Medulla oblongata (tissue), 1 donor: ENCODE measurements at regions not wholly inside any gene's neighbourhood (a gene's known extent, or its start where the extent isn't known, plus 50 kb on each side); places are given as distances from the start of the nearest gene placed in this dataset.

Experiments
- DNase-seq: peaks from one replicate; pipeline ENCODE4 v3.0.0-alpha.2; 2015; ENCODE audit errors: extremely low spot score

DNA sequence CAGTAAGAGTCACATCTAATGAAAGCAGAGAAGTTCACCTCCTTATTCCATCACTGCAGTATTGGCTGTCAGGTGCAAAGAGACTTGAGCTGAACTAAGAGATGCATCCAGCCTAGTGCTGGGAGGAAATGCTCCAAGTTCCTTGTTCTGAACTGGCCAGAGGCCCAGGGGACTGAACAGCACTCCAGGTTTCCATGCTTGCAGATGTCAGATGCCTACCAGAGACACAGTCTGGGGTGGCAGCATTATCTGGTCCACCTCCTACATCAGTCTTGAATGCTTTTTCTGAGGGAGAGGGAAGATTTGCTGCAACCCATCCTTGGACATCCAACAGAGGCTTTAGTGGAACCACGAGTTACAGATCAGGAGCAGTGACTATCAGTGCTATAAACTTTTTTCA lies 331.3 kb downstream of the CYRIA start:
- no peak for DNase-seq

GRCh38 chr2:16333681-16334080 lies 332.0 kb downstream of the CYRIA start:
- DNase-seq = no peak

GRCh38 chr2:16332681-16333557 lies 332.7 kb downstream of the CYRIA start:
- DNase-seq = no peak

GRCh38 chr2:16331772-16332171 lies 333.9 kb downstream of the CYRIA start:
- DNase-seq = no peak

DNA sequence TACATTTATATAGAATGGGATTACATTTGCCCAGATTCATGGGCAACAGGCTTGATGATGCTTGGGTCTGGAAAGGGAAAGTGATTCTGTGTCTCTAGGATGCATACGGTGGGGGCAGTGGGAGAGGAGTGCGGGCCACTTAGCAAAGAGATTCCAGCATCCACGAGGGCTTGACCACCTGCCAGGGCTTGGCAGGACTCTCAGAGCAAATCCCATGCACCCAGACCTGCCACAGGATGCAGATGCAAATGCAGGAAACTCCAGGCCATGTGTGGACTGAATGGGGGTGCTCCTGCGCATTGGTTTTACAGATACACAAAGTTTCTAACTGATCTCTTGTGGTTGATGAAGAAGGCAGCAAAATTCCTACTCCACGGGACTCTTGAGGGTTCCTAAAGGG lies 334.7 kb downstream of the CYRIA start:
- no peak for DNase-seq

DNA sequence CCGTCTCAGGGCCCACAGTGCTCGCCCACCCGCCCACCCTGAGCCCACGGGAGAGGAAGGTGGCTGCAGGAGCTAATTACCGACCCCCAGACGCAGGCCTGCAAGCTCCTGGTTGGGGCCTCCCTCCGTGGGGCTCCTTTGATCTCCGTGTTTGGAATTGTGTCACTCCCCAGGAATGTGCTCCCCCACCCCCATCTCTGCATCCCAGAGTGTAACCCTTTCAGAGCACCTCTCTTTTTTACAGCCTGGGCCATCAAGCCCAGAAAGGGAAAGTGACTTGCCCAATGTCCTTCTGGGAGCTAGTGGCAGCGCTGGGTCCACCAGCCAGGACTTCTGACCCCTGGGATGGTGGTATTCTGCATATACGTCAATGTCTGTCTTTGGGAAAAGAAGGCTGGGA lies 335.1 kb downstream of the CYRIA start:
- no peak for DNase-seq

GRCh38 chr2:16330012-16330411 lies 335.6 kb downstream of the CYRIA start:
- DNase-seq = no peak

- DNase-seq = no peak
These were observed 336.2 kb downstream of the CYRIA start for GRCh38 chr2:16329421-16329820.

- no peak for DNase-seq
These were observed 337.0 kb downstream of the CYRIA start for GRCh38 chr2:16328521-16329190.

- DNase-seq = no peak
These were observed 338.3 kb downstream of the CYRIA start for GRCh38 chr2:16327326-16327725.

DNA sequence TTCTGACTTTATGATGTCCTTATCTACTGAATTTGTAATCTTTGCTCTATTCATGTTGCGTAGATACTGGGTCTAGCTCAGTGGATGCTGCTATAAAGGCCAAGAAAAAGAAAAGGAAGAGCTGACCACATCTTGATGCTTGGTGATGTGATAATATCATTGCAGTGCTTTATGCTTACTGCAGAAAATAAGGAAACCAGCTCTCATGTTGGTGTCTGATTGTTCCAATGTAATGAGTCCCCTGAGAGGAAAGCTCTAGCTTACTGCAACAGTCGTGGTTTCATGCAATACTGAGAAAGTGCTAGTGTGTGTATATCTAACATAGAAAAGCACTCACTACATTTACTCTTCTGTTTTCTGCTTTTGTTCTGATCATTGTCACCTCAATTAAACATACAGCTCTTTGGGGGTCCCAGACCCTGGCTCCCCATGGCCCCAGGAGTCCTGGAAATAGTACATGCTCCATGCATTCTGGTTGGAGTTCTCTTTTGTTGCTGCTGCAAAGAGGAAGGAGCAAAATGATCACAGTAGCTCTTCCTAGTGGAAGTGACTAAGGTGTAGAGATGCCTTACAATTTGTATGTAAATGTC lies 338.8 kb downstream of the CYRIA start:
- no peak for DNase-seq

GRCh38 chr2:16325976-16326510 lies 339.6 kb downstream of the CYRIA start:
- no peak for DNase-seq

- no peak for DNase-seq
These were observed 340.3 kb downstream of the CYRIA start for GRCh38 chr2:16325016-16325975.

DNA sequence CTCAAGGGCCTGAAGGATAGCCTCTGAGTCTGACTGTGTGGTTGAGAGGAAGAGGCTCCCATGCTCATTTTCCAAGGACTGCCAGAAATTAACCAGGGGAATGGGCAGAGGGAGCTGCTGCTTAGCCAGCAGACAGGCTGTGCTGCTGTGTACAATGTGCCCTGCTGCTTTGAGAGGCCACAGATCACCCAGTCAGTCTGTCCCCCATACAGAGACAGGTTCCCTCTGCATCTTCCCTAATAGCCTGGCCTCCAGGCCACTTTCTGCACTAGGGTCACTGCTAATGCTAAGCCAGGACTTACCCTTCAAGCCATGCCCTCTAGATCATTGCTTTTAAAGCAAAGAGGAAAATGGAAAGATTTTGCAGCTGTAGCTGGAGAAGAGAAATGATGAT lies 341.1 kb downstream of the CYRIA start:
- no peak for DNase-seq

- no peak for DNase-seq
These were observed 341.8 kb downstream of the CYRIA start for GRCh38 chr2:16323551-16324543.

DNA sequence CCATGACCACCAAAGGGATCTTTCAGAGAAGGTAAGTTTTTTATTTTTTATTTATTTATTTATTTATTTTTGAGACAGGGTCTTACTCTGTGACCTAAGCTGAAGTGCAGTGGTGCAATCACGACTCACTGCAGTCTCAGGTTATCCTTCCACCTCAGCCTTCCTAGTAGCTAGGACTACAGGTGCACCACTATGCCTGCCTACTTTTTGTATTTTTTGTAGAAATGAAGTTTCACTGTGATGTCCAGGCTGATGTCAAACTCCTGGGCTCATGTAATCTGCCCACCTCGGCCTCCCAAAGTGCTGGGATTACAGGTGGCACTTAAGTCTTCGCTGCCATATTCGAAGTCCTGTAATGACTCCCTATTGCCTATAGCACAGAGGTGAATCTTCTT lies 342.5 kb downstream of the CYRIA start:
- DNase-seq = no peak

- no peak for DNase-seq
These were observed 343.1 kb downstream of the CYRIA start for GRCh38 chr2:16322308-16323125.

DNA sequence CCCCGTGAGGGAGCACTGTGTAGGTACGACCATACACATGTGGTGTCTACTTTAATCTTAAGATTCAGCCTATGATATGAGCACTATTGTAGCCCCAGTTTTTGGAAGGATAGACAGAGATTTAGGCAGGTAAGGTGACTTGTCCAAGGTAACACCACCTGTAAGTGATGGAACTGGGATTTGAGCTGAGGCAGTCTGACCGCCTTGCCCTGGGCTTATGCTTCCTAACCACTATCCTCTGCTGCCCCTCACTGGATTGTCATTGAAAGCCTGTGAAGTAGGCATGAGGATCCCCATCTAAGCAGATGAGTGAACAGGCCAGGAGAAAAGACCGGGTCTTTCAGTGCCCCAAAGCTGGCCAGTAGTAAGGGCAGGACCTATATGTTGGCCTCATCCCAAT lies 343.8 kb downstream of the CYRIA start:
- DNase-seq = peak; percentile 75

- no peak for DNase-seq
These were observed 344.4 kb downstream of the CYRIA start for GRCh38 chr2:16321256-16321655.
